B cell (primary cell): ENCODE measurements at regions not wholly inside any gene's neighbourhood (a gene's known extent, or its start where the extent isn't known, plus 50 kb on each side); places are given as distances from the start of the nearest gene placed in this dataset.
"Not testable (repeated sequence)": the region's sequence is repeated elsewhere in the genome, so short reads cannot be mapped to it uniquely, and the experiment has no call there.

ENCODE experiments used
- ATAC-seq: fragments of 200-7000 bp; cut with Tn5 transposase; one replicate; pipeline ENCODE4 v1.10.0; 2021; ENCODE audit warnings: low read depth, mild to moderate bottlenecking, moderate number of reproducible peaks, moderate library complexity
- CTCF ChIA-PET: fragments of 350-600 bp; sonication (Branson Sonifier 250); formaldehyde crosslinking; loops from one replicate; lab custom pipeline; 2021; ENCODE audit warnings: antibody characterized with exemption, inconsistent platforms; lab: Charles Lee
- POLR2A ChIA-PET: fragments of 350-600 bp; sonication (Branson Sonifier 250); formaldehyde crosslinking; loops from one replicate; lab custom pipeline; 2021; ENCODE audit warnings: antibody characterized with exemption; lab: Charles Lee
- DNase-seq: peaks from one replicate; pipeline ENCODE4 v3.0.0; 2013
- H2AFZ ChIP-seq: 2 replicates; pipeline ENCODE4 v1.6.1; 2012; ENCODE audit warnings: mild to moderate bottlenecking, low read depth, low read length; ENCODE audit not compliant: insufficient read depth, poor library complexity, severe bottlenecking
- H3K27ac ChIP-seq, 2 donors: 1 replicate in 1 of 2; 2 replicates in 1 of 2; pipeline ENCODE4 v1.5.1; 2012 to 2013; ENCODE audit warnings: low read length in 2 of 2, mild to moderate bottlenecking in 2 of 2, moderate library complexity in 1 of 2
- H3K27me3 ChIP-seq, 4 experiments: fragments of 200-600 bp in 1 of 4; sonication (generic) in 1 of 4; replicated peaks in 1 of 4; 1 replicate in 2 of 4; 2 replicates in 2 of 4; pipeline versions ENCODE4 v1.6.1 to v1.7.0; 2013 to 2016; ENCODE audit warnings: low read length in 3 of 4, mild to moderate bottlenecking in 2 of 4, mixed read lengths in 1 of 4, moderate library complexity in 1 of 4; ENCODE audit not compliant: insufficient read depth in 4 of 4, control insufficient read depth in 3 of 4; ENCODE audit errors: control extremely low read depth in 1 of 4
- H3K36me3 ChIP-seq, 2 experiments: replicated peaks in 1 of 2; 1 replicate in 1 of 2; 2 replicates in 1 of 2; pipeline versions ENCODE4 v1.6.1 to v1.7.1; 2013; ENCODE audit warnings: low read length in 1 of 2; ENCODE audit not compliant: insufficient read depth in 2 of 2, control insufficient read depth in 1 of 2; ENCODE audit errors: control extremely low read depth in 1 of 2, extremely low read depth in 1 of 2
- H3K4me1 ChIP-seq, 2 donors: fragments of 200-600 bp in 1 of 2; sonication (generic) in 1 of 2; 1 replicate in 1 of 2; 2 replicates in 1 of 2; pipeline versions ENCODE4 v1.5.1 to v1.6.1; 2013 to 2017; ENCODE audit warnings: low read length in 2 of 2; ENCODE audit not compliant: control insufficient read depth in 2 of 2, insufficient read depth in 2 of 2
- H3K4me2 ChIP-seq: replicated peaks from 2 replicates; pipeline ENCODE3; 2012; ENCODE audit warnings: mild to moderate bottlenecking, low read depth, low read length; ENCODE audit not compliant: poor library complexity, severe bottlenecking
- H3K4me3 ChIP-seq, 5 experiments: fragments of 200-600 bp in 1 of 5; sonication (generic) in 1 of 5; 1 replicate in 3 of 5; 2 replicates in 2 of 5; pipeline versions ENCODE4 v1.5.1 to v1.7.0; 2011 to 2016; ENCODE audit warnings: low read length in 4 of 5, mild to moderate bottlenecking in 4 of 5, low read depth in 2 of 5, control low read depth in 1 of 5, moderate library complexity in 1 of 5; ENCODE audit not compliant: insufficient read depth in 1 of 5; ENCODE audit errors: control extremely low read depth in 1 of 5, extremely low read depth in 1 of 5
- H3K79me2 ChIP-seq: fragments of 200-600 bp; sonication (generic); one replicate; pipeline ENCODE4 v1.6.0; 2016; ENCODE audit warnings: low read length; ENCODE audit not compliant: control insufficient read depth, insufficient read depth
- H3K9ac ChIP-seq: fragments of 200-600 bp; sonication (generic); 2 replicates; pipeline ENCODE4 v1.6.1; 2017; ENCODE audit warnings: mild to moderate bottlenecking, low read length, moderate library complexity
- H3K9me3 ChIP-seq, 3 donors: one replicate each; pipeline versions ENCODE4 v1.6.1 to v1.7.1; 2013; ENCODE audit warnings: low read length in 2 of 3; ENCODE audit not compliant: control insufficient read depth in 2 of 3, insufficient read depth in 1 of 3; ENCODE audit errors: control extremely low read depth in 1 of 3
- H4K20me1 ChIP-seq: 2 replicates; pipeline ENCODE4 v1.6.0; 2012; ENCODE audit warnings: mild to moderate bottlenecking, low read length; ENCODE audit not compliant: insufficient read depth, control insufficient read depth, poor library complexity, severe bottlenecking
- H3K27ac Mint-ChIP-seq: one replicate; pipeline ENCODE4 v1.8.0; 2021; ENCODE audit warnings: mixed read lengths
- H3K27me3 Mint-ChIP-seq: one replicate; pipeline ENCODE4 v1.8.0; 2021; ENCODE audit warnings: mixed read lengths
- H3K4me1 Mint-ChIP-seq: one replicate; pipeline ENCODE4 v1.8.0; 2021; ENCODE audit warnings: mixed read lengths
- H3K4me3 Mint-ChIP-seq: one replicate; pipeline ENCODE4 v1.8.0; 2021; ENCODE audit warnings: mixed read lengths
- H3K9me3 Mint-ChIP-seq: one replicate; pipeline ENCODE4 v1.8.0; 2022; ENCODE audit warnings: mixed read lengths; ENCODE audit not compliant: insufficient read depth
- CTCF ChIP-seq: fragments of 200-600 bp; IDR thresholded peaks from one replicate; pipeline ENCODE4 v1.8.0; 2022; ENCODE audit warnings: antibody characterized with exemption, mild to moderate bottlenecking
- EZH2 ChIP-seq: IDR thresholded peaks from 2 replicates; pipeline ENCODE4 v1.6.1; 2012; ENCODE audit warnings: borderline replicate concordance, low read depth, mild to moderate bottlenecking, moderate library complexity, low read length; ENCODE audit not compliant: insufficient read depth, poor library complexity, severe bottlenecking
- whole genome bisulfite sequencing: methylation state at CpG from one replicate; pipeline ENCODE4 v1.1.5; 2013; ENCODE audit warnings: missing lambda C conversion rate; ENCODE audit not compliant: insufficient coverage; 5-methylcytosine and 5-hydroxymethylcytosine counted together
- intact Hi-C: fragments of 100-400 bp; cut with micrococcal nuclease; formaldehyde crosslinking; loops from one replicate; pipeline ENCODE4 v1.10.0; 2022

DNA sequence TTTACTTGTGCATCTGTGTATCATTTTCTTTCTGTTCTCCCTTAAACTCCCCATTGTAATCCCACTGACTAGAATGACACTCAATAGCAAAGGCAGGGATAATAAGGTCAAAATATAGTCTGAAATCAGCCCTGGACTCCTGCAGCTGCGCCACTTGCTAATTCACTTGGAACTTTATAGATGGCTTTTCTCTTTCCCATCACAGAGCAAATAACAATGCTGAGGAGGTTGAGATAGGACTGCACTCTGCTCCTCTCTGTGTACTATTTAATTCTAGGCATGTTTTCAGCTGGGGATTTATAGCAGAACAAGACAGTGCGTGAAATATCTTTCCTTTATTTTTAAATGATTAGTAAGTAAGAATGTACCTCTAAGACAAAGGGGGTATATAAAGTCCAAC, 324.2 kb downstream of the LNPK start:
- Histone ChIP-seq H3K9ac (no peak overlapping the region), H3K4me1 (no peaks in the 10 kb centered on the region), H3K4me3 (no peak overlapping the region), H3K27ac (no peak overlapping the region), H3K79me2 (no peaks in the 10 kb centered on the region), H3K9me3 (peaks cover 0 to 2% (median 0%) of the 10 kb centered on the region in 3 donors), H2AFZ (no peak overlapping the region), H3K27me3 (no peaks in the 10 kb centered on the region), H3K36me3 (no peaks in the 10 kb centered on the region), H3K4me2 (no peak overlapping the region), H4K20me1 (no peaks in the 10 kb centered on the region)
- intact Hi-C loops: no loop called here
- Mint-ChIP-seq H3K27me3 (peaks cover 3% of the 10 kb centered on the region), H3K9me3 (peaks cover 2% of the 10 kb centered on the region), H3K4me3 (no peak overlapping the region), H3K4me1 (no peaks in the 10 kb centered on the region), H3K27ac (no peak overlapping the region)
- no peak for DNase-seq
- TF ChIP-seq CTCF (no peak), EZH2 (no peak)
- ChIA-PET CTCF (interaction anchor here (1.4 to 2.9 kb wide), 2 partner anchors 12 to 16 kb away, joined by 3 to 18 read pairs; no protein-coding TSS in a partner anchor), POLR2A (no interaction called here)
- ATAC-seq: no peak
- WGBS: no CpG with 5 or more reads among the region's 2 CpGs

GRCh38 chr2:175676813-175677212, 325.3 kb downstream of the LNPK start:
- ATAC-seq (no peak), DNase-seq (no peak)
- Histone ChIP-seq H3K27me3 (no peaks in the 10 kb centered on the region), H3K9ac (no peak overlapping the region), H3K27ac (no peak overlapping the region), H4K20me1 (no peaks in the 10 kb centered on the region), H3K4me1 (no peaks in the 10 kb centered on the region), H3K36me3 (no peaks in the 10 kb centered on the region), H3K4me3 (no peak overlapping the region), H3K79me2 (no peaks in the 10 kb centered on the region), H3K4me2 (no peak overlapping the region), H2AFZ (no peak overlapping the region), H3K9me3 (peaks cover 0 to 2% (median 0%) of the 10 kb centered on the region in 3 donors)
- TF ChIP-seq EZH2 (no peak), CTCF (no peak)
- peaks cover 3% of the 10 kb centered on the region for H3K27me3 Mint-ChIP-seq
- WGBS: no CpG with 5 or more reads among the region's 3 CpGs
- H3K9me3 Mint-ChIP-seq: peaks cover 2% of the 10 kb centered on the region
- POLR2A ChIA-PET: no interaction called here
- intact Hi-C loops: no loop called here
- H3K4me1 Mint-ChIP-seq: no peaks in the 10 kb centered on the region
- no peak overlapping the region for H3K4me3 Mint-ChIP-seq
- H3K27ac Mint-ChIP-seq: no peak overlapping the region
- CTCF ChIA-PET: no interaction called here

- H3K79me2 ChIP-seq, H3K4me1 ChIP-seq, DNase-seq, H3K27me3 ChIP-seq, POLR2A ChIA-PET, H3K4me1 Mint-ChIP-seq, H3K9ac ChIP-seq, H4K20me1 ChIP-seq, CTCF ChIA-PET, H3K9me3 ChIP-seq, H3K27me3 Mint-ChIP-seq, H3K27ac ChIP-seq, intact Hi-C loops, H3K4me3 Mint-ChIP-seq, ATAC-seq, H3K4me2 ChIP-seq, H2AFZ ChIP-seq, H3K27ac Mint-ChIP-seq, H3K4me3 ChIP-seq, H3K9me3 Mint-ChIP-seq, H3K36me3 ChIP-seq: not testable (repeated sequence)
- 86% methylated on average over 6 of the region's 7 CpGs for WGBS
These were observed 333.3 kb downstream of the LNPK start for GRCh38 chr2:175668804-175669203.
